Activated CD4-positive, alpha-beta T cell treated with anti-CD3 and anti-CD28 coated beads for 48 hours (primary cell): ENCODE measurements at regions not wholly inside any gene's neighbourhood (a gene's known extent, or its start where the extent isn't known, plus 50 kb on each side); places are given as distances from the start of the nearest gene placed in this dataset.
A peak's percentile ranks its signal among the peaks of the same experiment; 100 is the strongest.

ENCODE experiments used
- DNase-seq: peaks from one replicate; pipeline ENCODE4 v3.0.0-alpha.2; 2020

GRCh38 chr11:120013325-120014250 lies 124.3 kb downstream of the TRIM29 start:
- peak; percentile 35 for DNase-seq

DNA sequence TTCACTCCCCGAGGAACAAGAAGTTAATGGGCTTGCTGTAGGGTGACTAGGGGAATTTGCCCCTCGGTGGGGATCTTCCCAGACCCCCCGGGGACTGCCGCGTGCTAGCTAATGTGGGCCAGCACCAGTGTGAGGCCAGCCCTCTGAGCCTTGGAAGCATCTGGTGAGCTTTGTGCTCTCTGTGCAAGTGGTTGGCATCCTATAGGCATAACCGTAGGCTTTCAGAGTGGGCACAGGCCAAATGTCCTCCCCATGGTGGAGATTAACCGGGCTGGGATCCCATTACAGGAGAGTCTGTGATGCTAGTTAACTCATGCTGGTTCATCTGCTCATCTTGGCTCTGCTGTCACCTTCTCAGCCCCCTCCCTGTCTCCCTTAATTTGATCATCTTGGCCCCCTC lies 125.7 kb downstream of the TRIM29 start:
- DNase-seq = no peak

GRCh38 chr11:120011836-120012235 lies 126.1 kb downstream of the TRIM29 start:
- DNase-seq = no peak

GRCh38 chr11:120010775-120011174 lies 127.1 kb downstream of the TRIM29 start:
- no peak for DNase-seq

DNA sequence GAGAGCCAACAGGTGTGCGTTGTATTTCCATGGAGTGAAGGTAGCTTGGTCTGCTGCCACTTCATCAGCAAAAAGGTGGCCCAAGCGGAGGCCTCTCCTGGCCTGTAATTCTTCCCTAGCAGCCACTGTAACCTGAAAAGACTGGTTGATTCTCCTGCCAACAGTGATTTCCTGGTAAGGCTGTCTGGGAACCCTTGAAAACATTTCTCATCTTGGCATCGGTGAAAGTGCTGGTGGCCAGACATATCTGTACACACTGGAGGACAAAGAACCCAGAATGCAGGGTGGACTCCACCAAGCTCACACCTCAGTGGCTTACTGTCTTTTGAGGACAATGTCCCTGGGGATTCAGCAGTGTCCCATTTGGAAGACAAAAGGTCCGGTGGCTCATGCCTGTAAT lies 128.0 kb downstream of the TRIM29 start:
- no peak for DNase-seq

DNA sequence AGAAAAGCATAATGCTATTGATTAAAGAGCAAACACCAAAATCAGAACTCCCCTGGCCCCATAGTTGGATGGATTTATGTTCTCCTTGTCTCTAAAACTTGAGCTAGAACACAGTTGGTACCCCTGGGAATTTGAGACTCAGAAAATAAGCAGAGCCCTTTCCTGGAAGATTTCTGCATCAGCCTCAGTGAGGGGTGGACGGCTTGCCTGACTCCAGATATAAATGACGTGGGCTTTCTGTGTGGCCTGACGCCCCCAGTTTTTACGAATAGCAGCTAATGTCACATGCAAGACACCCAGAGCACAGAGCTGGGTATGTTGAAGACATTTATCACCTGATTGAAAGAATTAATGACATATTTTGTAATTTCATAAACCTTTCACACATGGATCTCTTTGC lies 130.8 kb downstream of the TRIM29 start:
- DNase-seq = no peak

DNA sequence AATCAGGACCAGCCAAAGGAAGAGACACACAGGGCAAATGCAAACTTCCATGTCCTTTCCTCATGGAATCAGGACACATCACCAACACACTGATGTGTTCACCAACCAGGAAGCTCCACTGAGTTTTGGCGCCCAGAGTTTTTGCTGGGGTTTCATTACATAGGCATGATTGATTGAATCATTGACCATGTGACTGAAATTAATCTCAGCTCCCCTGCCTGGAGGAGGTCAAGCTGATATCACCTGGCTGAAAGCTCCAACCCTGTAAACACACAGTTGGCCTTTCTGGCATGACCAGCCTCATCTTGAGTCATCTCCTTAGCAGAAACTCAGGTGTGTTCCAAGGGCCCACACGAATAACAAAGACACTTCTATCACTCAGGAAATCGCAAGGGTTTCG lies 133.2 kb downstream of the TRIM29 start:
- DNase-seq = no peak

GRCh38 chr11:120001178-120002090 lies 136.5 kb downstream of the TRIM29 start:
- no peak for DNase-seq

GRCh38 chr11:119999220-119999619 lies 138.7 kb downstream of the TRIM29 start:
- DNase-seq = no peak

GRCh38 chr11:119996556-119996955 lies 141.4 kb downstream of the TRIM29 start:
- no peak for DNase-seq

DNA sequence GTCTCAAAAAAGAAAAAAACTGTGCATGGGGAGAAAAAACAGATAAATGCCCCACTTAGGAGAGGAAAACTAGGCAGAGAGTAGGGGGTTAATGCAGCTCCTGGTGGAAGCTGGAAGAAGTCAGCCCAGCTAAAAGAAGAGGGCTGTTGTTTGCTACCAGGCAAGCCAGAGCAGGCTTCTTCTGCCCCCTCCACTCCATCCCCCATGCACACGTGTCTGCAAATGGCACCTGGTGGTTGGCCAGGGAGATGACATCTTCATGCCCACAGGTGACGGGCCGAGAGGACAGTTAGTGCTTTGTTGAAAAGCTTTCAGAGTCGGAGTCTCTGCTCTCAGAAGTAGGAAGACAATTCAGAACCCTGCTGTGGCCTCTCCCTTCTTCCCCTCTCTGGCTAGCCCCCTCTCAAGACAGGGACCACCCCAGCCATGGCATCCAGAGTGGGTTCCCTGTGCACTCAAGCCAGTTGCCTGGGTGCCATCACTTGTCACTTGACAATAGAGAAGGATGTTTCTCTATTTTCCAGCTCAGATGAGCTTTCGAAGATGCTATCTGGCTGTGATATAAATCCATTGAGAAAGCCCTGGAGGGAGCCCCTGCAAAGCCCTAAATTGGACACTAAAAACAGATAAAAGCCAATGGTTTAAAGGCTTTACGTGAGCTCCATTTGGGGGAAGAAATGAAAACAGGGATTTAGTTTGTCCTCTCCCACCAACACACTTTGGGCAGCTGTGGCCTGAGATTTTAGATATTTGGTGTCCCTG lies 142.0 kb downstream of the TRIM29 start:
- no peak for DNase-seq

- DNase-seq = no peak
Observed at GRCh38 chr11:119993722-119994121, 144.2 kb downstream of the TRIM29 start.

DNA sequence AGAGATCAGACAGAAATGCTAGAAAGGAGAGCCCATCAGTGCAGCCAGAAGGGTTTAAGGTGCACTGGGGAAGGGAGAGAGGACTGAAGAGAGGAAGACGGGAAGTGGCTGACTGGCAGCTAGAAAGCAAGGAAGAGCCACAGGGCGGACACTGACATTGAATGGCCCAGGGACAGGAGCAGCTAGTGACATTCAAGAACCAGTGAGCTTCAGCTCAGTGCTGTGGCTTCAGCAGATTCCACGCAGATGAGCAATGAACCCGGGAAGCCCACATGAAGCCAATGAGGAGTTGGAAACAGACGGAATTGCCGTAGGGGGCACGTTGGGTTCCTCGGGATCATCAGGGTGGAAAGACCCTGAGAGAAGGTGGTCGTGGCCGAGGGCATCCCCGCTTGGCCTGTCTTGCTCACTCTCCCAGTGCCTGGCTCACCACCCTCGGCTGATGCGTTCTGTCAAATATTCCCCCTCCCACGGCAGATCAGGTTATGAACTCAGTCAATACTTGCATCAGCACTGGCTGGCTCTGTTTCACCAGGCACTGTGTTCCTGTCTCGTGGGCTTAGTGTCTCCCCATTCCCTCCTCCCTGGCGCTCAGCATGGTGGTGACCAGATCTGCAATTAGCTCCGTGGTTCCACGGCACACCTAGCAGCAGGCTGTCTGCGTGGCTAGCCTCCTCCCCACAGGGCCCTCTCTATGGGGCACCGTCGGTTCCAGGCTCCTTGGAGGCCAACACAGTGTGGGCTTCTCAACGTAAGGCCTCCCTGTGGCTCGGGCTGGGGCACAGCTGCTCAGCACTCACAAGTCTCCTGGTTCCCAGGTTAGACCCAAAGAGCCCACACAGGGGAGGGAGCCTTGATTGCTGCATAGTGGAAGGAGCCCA lies 145.5 kb downstream of the TRIM29 start:
- no peak for DNase-seq

DNA sequence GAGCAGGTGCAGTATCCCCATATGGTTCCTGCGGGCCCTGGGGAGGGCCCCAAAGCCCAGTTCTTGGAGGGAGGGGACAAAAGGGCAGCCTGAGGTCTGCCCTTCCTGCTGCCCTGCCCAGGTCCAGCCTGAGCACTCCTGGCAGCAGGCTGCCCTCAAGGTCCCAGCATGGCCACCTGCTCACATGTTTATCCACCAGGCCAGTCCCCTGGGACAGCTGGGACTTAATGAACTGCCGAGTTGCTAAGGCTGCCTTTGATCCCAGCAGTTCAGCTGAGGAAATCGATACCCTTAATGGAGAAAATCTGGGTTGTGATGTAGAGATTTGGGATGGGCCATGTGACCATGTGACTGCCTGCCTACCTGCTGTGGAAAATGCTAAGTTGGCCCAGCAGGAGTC lies 146.2 kb downstream of the TRIM29 start:
- DNase-seq = no peak

GRCh38 chr11:119991022-119991404 lies 146.9 kb downstream of the TRIM29 start:
- DNase-seq = no peak

DNA sequence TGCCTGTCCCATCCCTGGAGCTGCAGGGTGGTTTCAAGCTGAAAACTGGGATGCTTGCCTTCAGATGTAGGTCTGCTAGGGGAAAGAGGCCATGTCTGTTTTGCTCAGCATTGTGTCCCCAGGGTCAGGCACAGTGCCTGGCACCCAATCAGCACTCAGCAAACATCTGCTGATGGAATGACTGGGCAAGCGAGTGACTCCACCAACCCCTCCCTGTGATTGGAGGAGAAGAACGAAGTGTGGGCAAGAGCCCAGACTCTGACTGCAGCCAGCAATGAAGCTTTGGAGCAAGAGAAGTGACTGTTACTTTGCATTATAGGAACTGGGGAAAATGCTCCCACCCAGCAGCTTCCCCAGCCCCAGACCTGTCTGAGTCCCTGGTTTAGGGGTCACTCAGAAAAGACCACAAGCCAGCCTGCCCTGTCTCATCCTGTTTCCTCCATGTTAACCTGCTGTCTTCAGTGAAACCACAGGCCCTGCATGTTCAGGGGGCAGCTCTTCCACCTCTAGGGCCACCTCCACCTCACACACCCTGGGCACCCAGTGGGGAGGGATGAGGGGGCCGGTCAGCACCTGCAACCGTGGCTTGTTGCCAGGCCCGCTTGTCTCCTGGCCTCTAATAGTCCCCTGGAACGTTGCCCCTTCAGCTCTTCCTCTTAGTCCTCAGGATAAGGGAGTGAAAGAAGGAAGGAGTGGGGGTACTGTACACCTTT lies 147.4 kb downstream of the TRIM29 start:
- no peak for DNase-seq

GRCh38 chr11:119989159-119989821 lies 148.6 kb downstream of the TRIM29 start:
- no peak for DNase-seq

- no peak for DNase-seq
Observed at GRCh38 chr11:119985551-119985950, 152.4 kb downstream of the TRIM29 start.

DNA sequence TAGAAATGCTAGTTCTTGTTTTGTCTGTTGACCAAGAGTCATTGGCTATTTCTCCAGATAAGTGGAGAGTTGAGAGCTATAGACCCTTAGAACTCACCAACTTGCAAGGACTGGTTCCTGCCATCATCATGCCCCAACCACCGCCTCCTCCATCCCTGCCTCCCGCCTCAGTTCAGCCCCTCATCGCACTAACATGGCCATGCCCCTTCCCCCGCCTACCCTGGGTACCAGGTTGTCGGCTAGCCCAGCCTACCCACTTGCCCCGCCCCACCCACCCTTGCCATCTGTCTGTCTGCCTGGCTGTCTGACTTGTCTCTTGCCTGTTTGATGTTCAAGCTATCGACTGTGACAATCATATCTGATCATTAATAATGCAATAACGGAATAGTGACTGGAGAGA lies 154.1 kb downstream of the TRIM29 start:
- no peak for DNase-seq

DNA sequence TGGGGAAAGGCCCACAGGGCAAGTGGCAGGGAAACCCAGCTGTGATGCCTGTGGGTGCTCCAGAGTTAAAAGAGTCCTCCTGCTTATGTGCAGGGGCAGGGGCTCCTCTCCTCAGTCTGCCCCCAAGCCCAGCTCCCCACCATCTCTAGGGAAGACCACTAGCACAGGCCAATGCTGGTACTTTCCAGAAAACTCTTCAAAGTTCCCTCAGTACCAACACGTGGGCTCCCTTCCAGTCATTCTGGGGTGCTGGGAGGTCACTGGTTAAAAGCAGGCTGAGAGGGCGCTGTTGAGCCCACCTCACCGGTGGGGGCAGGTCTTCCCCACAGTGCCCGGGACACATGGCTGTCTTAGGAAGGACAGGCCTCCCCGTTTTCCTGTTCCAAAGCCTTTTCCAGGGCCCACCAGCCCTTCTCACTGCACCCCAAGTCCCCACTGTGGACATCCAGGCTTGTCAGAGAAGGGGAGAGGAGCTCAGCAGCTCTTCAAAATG lies 154.6 kb downstream of the TRIM29 start:
- DNase-seq = no peak
